HepG2 (cell line): ENCODE measurements at regions not wholly inside any gene's neighbourhood (a gene's known extent, or its start where the extent isn't known, plus 50 kb on each side); places are given as distances from the start of the nearest gene placed in this dataset.

Source experiments
- ATRX ChIP-seq: sonication (generic); formaldehyde crosslinking; IDR thresholded peaks from 2 replicates; pipeline ENCODE4 v1.4.0; 2020; ENCODE audit warnings: missing genetic modification reagents, borderline replicate concordance
- HNF4G ChIP-seq, 2 experiments: sonication (generic) in 1 of 2; formaldehyde crosslinking in 1 of 2; IDR thresholded peaks; 2 replicates each; pipeline versions ENCODE4 v1.4.0 to v1.6.1; 2011 to 2020; ENCODE audit warnings: borderline replicate concordance in 2 of 2, low read depth in 2 of 2, mild to moderate bottlenecking in 2 of 2, low read length in 1 of 2, missing genetic modification reagents in 1 of 2, moderate library complexity in 1 of 2
- KMT2B ChIP-seq: IDR thresholded peaks from 2 replicates; pipeline ENCODE4 v1.6.1; 2016; ENCODE audit warnings: missing genetic modification reagents, missing compliant biosample characterization
- MXD3 ChIP-seq: IDR thresholded peaks from 2 replicates; pipeline ENCODE4 v1.6.1; 2016; ENCODE audit warnings: mild to moderate bottlenecking, missing biosample characterization, missing genetic modification reagents
- POLR2G ChIP-seq: fragments of 200-400 bp; formaldehyde crosslinking; IDR thresholded peaks from 2 replicates; pipeline ENCODE4 v1.6.1; 2018; ENCODE audit warnings: mild to moderate bottlenecking, low read depth, low read length, moderate library complexity
- SIX1 ChIP-seq: sonication (generic); formaldehyde crosslinking; IDR thresholded peaks from 2 replicates; pipeline ENCODE4 v1.4.0; 2020; ENCODE audit warnings: missing genetic modification reagents, borderline replicate concordance
- TFAP4 ChIP-seq: sonication (generic); IDR thresholded peaks from 2 replicates; pipeline ENCODE4 v1.6.1; 2016; ENCODE audit warnings: low read depth, borderline replicate concordance
- THRA ChIP-seq: sonication (generic); formaldehyde crosslinking; IDR thresholded peaks from 2 replicates; pipeline ENCODE4 v1.4.0; 2020; ENCODE audit warnings: missing genetic modification reagents, borderline replicate concordance
- U2AF1 ChIP-seq: fragments of 200-400 bp; formaldehyde crosslinking; optimal IDR thresholded peaks from 2 replicates; pipeline ENCODE3; 2017; ENCODE audit warnings: mild to moderate bottlenecking, low read depth, low read length
- ZNF275 ChIP-seq: sonication (generic); formaldehyde crosslinking; IDR thresholded peaks from 2 replicates; pipeline ENCODE4 v1.8.0; 2022; ENCODE audit warnings: missing genetic modification reagents, mild to moderate bottlenecking, inconsistent platforms, borderline replicate concordance
- ZNF703 ChIP-seq: sonication (generic); formaldehyde crosslinking; IDR thresholded peaks from 2 replicates; pipeline ENCODE4 v1.5.1; 2020; ENCODE audit warnings: missing genetic modification reagents, mild to moderate bottlenecking, moderate library complexity, borderline replicate concordance
- TF ChIP-seq, protein P1 (sequence below): sonication (generic); formaldehyde crosslinking; IDR thresholded peaks from 2 replicates; pipeline ENCODE4 v1.5.0; 2020; ENCODE audit warnings: missing genetic modification reagents
- TF ChIP-seq, protein P2 (sequence below): sonication (generic); formaldehyde crosslinking; IDR thresholded peaks from 2 replicates; pipeline ENCODE4 v1.4.0; 2020; ENCODE audit warnings: missing genetic modification reagents, mild to moderate bottlenecking, borderline replicate concordance
- TF ChIP-seq, protein P3 (sequence below): sonication (generic); formaldehyde crosslinking; IDR thresholded peaks from 2 replicates; pipeline ENCODE4 v1.8.1; 2023; ENCODE audit warnings: mild to moderate bottlenecking, missing genetic modification reagents
- TF ChIP-seq, protein P4 (sequence below): sonication (generic); formaldehyde crosslinking; IDR thresholded peaks from 2 replicates; pipeline ENCODE4 v1.4.0; 2020; ENCODE audit warnings: mild to moderate bottlenecking, missing genetic modification reagents
- TF ChIP-seq, protein P5 (sequence below): IDR thresholded peaks from 2 replicates; pipeline ENCODE4 v1.6.1; 2012; ENCODE audit warnings: low read depth, low read length, improper control_type of control experiment

DNA sequence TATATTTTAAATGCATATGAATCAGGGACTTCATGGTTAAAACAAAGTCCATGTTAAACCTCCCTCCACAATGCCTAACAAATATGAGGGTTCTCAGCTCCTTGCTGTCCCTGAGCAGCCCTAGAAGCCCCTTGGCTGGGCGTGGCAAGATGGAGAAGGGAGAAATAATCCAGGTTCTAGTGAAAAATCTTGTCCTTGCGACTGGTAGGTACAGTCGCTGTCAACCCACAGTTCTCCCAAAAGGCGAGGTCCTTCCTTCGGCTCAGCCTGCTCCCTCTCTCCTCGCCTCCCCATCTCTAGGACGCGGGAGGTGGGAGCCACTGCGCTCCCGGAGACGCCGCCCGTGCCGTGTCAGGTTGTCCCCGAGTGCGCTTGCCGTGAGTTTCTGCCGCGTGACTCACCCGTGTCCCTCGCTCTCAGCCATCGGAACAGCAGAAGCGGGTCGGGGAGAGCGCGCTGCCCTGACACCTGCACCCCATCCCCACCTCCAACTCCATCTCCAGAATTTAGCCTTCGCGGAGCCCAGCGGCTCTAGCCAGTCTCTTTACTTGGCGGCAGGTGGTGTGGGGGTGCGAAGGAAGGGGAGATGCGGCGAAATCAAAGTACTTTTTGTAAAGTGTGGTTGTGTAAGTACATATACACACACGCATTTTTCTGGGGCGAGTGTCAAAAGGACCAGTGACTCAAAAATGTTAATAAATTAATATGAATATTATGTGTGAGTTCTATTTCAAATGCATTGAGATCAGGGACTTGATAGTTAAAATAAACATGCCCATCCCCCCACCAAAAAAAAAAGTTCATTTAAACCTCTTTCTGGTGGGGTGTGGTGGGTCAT, 65.1 kb upstream of the TMEM17 start (continued):
- TF ChIP-seq THRA (CRISPR knock-in tag), result no peak
- TF ChIP-seq, protein P1, sequence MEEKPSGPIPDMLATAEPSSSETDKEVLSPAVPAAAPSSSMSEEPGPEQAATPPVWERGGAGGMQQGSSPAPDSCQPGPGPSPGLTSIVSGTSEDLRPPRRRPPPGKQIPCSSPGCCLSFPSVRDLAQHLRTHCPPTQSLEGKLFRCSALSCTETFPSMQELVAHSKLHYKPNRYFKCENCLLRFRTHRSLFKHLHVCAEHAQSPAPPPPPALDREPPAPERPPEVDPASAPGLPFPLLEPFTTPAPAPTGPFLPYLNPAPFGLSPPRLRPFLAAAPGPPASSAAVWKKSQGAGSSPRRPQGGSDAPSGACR (CRISPR knock-in tag), result 0 out of 2 replicates have a peak, but pooled peaks have one; percentile 3
- TF ChIP-seq KMT2B (CRISPR knock-in tag), result no peak
- no peak for TF ChIP-seq TFAP4
- TF ChIP-seq ATRX (CRISPR knock-in tag), result 0 out of 2 replicates have a peak, but pooled peaks have one; percentile 59
- TF ChIP-seq HNF4G (IDR thresholded peaks at IDR 0.05; ENCODE audit: borderline replicate concordance, low read depth, low read length), result no peak
- no peak for TF ChIP-seq HNF4G (CRISPR knock-in tag; IDR thresholded peaks at IDR 0.05; ENCODE audit: borderline replicate concordance, low read depth)
- TF ChIP-seq, protein P2, sequence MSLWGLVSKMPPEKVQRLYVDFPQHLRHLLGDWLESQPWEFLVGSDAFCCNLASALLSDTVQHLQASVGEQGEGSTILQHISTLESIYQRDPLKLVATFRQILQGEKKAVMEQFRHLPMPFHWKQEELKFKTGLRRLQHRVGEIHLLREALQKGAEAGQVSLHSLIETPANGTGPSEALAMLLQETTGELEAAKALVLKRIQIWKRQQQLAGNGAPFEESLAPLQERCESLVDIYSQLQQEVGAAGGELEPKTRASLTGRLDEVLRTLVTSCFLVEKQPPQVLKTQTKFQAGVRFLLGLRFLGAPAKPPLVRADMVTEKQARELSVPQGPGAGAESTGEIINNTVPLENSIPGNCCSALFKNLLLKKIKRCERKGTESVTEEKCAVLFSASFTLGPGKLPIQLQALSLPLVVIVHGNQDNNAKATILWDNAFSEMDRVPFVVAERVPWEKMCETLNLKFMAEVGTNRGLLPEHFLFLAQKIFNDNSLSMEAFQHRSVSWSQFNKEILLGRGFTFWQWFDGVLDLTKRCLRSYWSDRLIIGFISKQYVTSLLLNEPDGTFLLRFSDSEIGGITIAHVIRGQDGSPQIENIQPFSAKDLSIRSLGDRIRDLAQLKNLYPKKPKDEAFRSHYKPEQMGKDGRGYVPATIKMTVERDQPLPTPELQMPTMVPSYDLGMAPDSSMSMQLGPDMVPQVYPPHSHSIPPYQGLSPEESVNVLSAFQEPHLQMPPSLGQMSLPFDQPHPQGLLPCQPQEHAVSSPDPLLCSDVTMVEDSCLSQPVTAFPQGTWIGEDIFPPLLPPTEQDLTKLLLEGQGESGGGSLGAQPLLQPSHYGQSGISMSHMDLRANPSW (CRISPR knock-in tag), result no peak
- no peak for TF ChIP-seq SIX1 (CRISPR knock-in tag)
- TF ChIP-seq ZNF275, result no peak
- TF ChIP-seq, protein P3, sequence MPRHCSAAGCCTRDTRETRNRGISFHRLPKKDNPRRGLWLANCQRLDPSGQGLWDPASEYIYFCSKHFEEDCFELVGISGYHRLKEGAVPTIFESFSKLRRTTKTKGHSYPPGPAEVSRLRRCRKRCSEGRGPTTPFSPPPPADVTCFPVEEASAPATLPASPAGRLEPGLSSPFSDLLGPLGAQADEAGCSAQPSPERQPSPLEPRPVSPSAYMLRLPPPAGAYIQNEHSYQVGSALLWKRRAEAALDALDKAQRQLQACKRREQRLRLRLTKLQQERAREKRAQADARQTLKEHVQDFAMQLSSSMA (CRISPR knock-in tag), result peak; percentile 12; the same call in 1 of the 2 replicates
- TF ChIP-seq POLR2G, result peak; percentile 44; the same call in 1 of the 2 replicates
- TF ChIP-seq, protein P4, sequence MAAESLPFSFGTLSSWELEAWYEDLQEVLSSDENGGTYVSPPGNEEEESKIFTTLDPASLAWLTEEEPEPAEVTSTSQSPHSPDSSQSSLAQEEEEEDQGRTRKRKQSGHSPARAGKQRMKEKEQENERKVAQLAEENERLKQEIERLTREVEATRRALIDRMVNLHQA (CRISPR knock-in tag), result no peak
- TF ChIP-seq MXD3, result peak; percentile 15; the same call in 1 of the 2 replicates
- no peak for TF ChIP-seq U2AF1
- TF ChIP-seq ZNF703 (CRISPR knock-in tag), result no peak
- TF ChIP-seq, protein P5, sequence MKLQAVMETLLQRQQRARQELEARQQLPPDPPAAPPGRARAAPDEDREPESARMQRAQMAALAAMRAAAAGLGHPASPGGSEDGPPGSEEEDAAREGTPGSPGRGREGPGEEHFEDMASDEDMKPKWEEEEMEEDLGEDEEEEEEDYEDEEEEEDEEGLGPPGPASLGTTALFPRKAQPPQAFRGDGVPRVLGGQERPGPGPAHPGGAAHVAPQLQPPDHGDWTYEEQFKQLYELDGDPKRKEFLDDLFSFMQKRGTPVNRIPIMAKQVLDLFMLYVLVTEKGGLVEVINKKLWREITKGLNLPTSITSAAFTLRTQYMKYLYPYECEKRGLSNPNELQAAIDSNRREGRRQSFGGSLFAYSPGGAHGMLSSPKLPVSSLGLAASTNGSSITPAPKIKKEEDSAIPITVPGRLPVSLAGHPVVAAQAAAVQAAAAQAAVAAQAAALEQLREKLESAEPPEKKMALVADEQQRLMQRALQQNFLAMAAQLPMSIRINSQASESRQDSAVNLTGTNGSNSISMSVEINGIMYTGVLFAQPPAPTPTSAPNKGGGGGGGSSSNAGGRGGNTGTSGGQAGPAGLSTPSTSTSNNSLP, result no peak
